Nephron (organoid): ENCODE measurements at regions not wholly inside any gene's neighbourhood (a gene's known extent, or its start where the extent isn't known, plus 50 kb on each side); places are given as distances from the start of the nearest gene placed in this dataset.
A peak's percentile ranks its signal among the peaks of the same experiment; 100 is the strongest.

ENCODE experiments used
- H3K27ac Mint-ChIP-seq, 3 experiments: 2 replicates each; pipeline ENCODE4 v1.8.0; 2020; ENCODE audit warnings: mixed read lengths in 3 of 3, mild to moderate bottlenecking in 2 of 3, moderate library complexity in 1 of 3
- H3K27me3 Mint-ChIP-seq: 2 replicates; pipeline ENCODE4 v1.8.0; 2021; ENCODE audit warnings: low read depth, mild to moderate bottlenecking, moderate library complexity, mixed read lengths
- H3K36me3 Mint-ChIP-seq: 2 replicates; pipeline ENCODE4 v1.8.0; 2020; ENCODE audit warnings: low read depth, mixed read lengths
- H3K4me1 Mint-ChIP-seq: 2 replicates; pipeline ENCODE4 v1.8.0; 2020; ENCODE audit warnings: mixed read lengths
- H3K4me3 Mint-ChIP-seq, 3 experiments: 2 replicates each; pipeline ENCODE4 v1.8.0; 2020; ENCODE audit warnings: mild to moderate bottlenecking in 3 of 3, mixed read lengths in 3 of 3, moderate library complexity in 2 of 3
- H3K9me3 Mint-ChIP-seq: 2 replicates; pipeline ENCODE4 v1.8.0; 2020; ENCODE audit warnings: mixed read lengths
- TF ChIP-seq, protein P1 (sequence below), 3 experiments: fragments of 200-600 bp; sonication (generic); IDR thresholded peaks; one replicate each; pipeline ENCODE4 v1.5.0; 2021; ENCODE audit warnings: antibody characterized with exemption in 3 of 3; ENCODE audit not compliant: unreplicated experiment in 3 of 3

- Mint-ChIP-seq H3K4me1 (peaks cover 10% of the 10 kb centered on the region), H3K4me3 (no peak overlapping the region), H3K9me3 (no peaks in the 10 kb centered on the region), H3K36me3 (no peaks in the 10 kb centered on the region), H3K27me3 (no peaks in the 10 kb centered on the region), H3K27ac (peak overlapping the region in 2 of 3 experiments; percentile 11 to 17)
- TF ChIP-seq, protein P1, sequence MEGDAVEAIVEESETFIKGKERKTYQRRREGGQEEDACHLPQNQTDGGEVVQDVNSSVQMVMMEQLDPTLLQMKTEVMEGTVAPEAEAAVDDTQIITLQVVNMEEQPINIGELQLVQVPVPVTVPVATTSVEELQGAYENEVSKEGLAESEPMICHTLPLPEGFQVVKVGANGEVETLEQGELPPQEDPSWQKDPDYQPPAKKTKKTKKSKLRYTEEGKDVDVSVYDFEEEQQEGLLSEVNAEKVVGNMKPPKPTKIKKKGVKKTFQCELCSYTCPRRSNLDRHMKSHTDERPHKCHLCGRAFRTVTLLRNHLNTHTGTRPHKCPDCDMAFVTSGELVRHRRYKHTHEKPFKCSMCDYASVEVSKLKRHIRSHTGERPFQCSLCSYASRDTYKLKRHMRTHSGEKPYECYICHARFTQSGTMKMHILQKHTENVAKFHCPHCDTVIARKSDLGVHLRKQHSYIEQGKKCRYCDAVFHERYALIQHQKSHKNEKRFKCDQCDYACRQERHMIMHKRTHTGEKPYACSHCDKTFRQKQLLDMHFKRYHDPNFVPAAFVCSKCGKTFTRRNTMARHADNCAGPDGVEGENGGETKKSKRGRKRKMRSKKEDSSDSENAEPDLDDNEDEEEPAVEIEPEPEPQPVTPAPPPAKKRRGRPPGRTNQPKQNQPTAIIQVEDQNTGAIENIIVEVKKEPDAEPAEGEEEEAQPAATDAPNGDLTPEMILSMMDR (IDR thresholded peaks at IDR 0.05; ENCODE audit: unreplicated experiment in 3 of 3), result no peak
Measured at GRCh38 chr15:47439146-47440111, 277.9 kb upstream of the SEMA6D start.

DNA sequence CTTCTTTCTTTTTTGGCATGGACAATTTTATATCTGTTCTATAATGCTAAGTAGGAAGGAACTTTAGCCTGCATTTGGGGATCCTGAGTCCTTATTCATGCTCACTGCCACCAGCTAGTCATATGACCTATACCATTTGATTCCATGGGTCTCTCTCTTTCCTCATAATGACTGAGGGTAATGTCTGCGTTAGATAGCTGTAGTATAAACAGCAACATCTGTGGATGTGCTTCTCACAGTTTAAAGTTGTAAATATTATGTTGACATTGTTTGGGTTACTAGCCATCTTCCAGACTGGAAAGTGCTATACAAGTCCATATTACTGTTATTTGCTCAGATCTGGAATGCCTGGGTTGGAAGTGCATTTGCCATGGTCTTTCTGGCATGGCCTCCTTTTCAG, 274.9 kb upstream of the SEMA6D start:
- Mint-ChIP-seq H3K27ac (no peak overlapping the region), H3K27me3 (no peaks in the 10 kb centered on the region), H3K4me3 (no peak overlapping the region), H3K4me1 (peaks cover 10% of the 10 kb centered on the region), H3K9me3 (peaks cover 5% of the 10 kb centered on the region), H3K36me3 (no peaks in the 10 kb centered on the region)
- TF ChIP-seq, protein P1 (IDR thresholded peaks at IDR 0.05; ENCODE audit: unreplicated experiment in 3 of 3), result no peak

DNA sequence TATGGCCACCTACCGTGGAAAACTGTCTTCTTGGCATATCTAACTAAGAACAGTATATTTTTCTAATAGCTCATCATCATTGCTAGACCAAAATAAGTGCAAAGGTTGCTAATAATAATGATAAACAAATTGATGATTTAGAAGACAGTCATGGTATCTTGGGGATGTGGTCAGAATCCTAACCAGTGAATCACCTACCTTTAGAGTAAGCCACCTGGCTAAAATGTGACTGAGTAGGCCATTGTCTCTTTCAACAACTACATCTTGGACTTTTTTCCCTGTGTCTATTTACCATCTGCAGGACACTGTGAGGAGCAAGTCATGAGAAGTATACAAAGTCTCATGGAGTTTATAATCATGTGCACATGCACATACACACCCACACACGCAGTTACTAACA, 273.5 kb upstream of the SEMA6D start:
- Mint-ChIP-seq H3K4me1 (peaks cover 10% of the 10 kb centered on the region), H3K9me3 (peaks cover 5% of the 10 kb centered on the region), H3K27me3 (no peaks in the 10 kb centered on the region), H3K4me3 (no peak overlapping the region), H3K36me3 (no peaks in the 10 kb centered on the region), H3K27ac (no peak overlapping the region)
- TF ChIP-seq, protein P1 (IDR thresholded peaks at IDR 0.05; ENCODE audit: unreplicated experiment in 3 of 3), result no peak

DNA sequence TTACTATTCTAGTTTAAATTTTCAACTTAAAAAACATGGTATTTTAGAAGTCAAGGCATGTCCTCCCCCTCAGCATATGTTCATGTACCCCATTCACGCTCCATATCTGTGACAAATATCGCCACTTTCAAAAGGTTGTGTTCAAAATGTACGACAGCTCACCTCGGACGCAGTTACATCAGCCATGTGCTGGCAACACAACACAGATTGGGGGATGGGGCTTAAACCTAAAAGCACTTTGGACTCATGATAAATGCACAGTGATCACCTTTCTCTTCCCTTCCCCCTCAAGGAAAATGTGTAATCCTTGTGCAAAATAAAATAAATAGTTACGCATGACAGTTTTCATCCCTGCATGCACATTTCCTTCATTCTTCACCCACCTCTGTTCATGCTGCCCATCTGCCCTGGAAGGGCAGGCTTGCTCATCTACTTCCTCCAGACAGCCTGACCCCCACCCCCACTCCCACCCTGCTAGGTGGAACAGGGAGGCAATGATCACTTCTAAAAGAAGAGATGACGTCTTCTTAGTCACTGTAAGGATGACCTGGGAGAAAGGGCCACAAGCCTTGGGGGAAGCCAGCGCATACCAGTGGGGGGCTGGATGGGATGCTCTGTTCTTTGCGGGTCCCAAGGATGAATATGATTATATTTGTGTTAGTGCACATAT, 271.4 kb upstream of the SEMA6D start:
- TF ChIP-seq, protein P1 (IDR thresholded peaks at IDR 0.05; ENCODE audit: unreplicated experiment in 3 of 3), result no peak
- peaks cover 5% of the 10 kb centered on the region for H3K9me3 Mint-ChIP-seq
- H3K27ac Mint-ChIP-seq, result no peak overlapping the region
- H3K36me3 Mint-ChIP-seq, result no peaks in the 10 kb centered on the region
- no peaks in the 10 kb centered on the region for H3K27me3 Mint-ChIP-seq
- no peak overlapping the region for H3K4me3 Mint-ChIP-seq
- peaks cover 3% of the 10 kb centered on the region for H3K4me1 Mint-ChIP-seq

DNA sequence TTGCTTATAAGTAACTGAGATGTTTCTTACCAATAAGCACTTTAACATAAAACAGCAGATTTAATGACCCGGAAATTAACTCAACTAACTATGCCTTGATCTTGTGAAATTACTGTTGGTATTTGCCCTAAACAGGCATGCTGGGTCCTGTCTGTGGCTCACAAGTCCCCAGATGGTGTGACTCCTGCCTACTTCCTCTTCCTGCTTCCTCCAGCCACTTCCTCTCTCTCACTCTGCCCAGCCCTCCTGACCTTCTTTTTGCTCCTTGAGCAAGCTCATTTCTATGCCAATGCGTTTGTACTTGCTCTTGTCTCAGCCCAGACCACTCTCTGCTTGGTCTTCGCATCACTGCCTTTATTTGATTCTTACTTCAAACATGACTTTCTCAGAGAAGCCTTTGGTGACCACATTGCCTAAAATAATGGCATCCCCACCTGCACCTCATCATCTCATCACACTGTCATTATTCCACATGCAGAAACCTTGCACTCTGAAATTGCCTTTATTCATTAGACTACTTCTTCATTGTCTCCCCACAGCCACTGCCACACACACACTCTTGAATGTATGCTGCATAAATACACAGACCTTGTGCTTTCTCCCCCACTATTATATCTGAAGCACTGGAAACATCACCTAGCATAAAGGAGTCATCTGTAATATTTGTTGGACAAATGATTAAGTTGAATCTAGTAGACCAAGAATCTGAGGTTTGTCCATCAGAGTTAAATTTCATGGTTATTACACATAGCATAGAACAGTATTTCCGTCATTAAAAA, 256.3 kb upstream of the SEMA6D start:
- Mint-ChIP-seq H3K4me3 (no peak overlapping the region), H3K36me3 (no peaks in the 10 kb centered on the region), H3K27me3 (no peaks in the 10 kb centered on the region), H3K4me1 (no peaks in the 10 kb centered on the region), H3K9me3 (peaks cover 4% of the 10 kb centered on the region), H3K27ac (no peak overlapping the region)
- TF ChIP-seq, protein P1 (IDR thresholded peaks at IDR 0.05; ENCODE audit: unreplicated experiment in 3 of 3), result no peak
